ENCODE measurements at regions not wholly inside any gene's neighbourhood (a gene's known extent, or its start where the extent isn't known, plus 50 kb on each side); places are given as distances from the start of the nearest gene placed in this dataset.
"Not testable (repeated sequence)": the region's sequence is repeated elsewhere in the genome, so short reads cannot be mapped to it uniquely, and the experiment has no call there.

DNA sequence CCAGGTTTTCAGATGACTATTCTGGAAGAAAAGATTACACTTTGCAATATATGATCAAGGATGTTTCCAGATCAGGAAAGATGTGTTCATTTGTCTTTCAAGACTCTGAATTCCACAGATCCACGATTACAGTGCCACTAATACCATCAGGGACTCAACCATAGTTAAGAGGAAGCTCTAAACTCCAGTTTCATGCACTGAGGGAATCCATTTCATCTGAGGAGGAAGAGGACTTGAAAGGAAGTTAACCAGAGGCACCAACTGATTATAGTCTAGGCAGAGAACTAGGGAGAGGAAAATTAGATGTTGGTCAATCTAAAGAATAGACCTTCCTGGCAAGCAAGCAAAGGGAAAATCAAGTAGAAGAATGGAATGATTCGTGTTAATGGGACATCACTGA lies 218.3 kb upstream of the PRDM1 start:
- Histone ChIP-seq H4K91ac (ENCODE audit: low read length) (no peak overlapping the region), H3K9ac (ENCODE audit: low read length) (no peak overlapping the region), H3K4me1 (ENCODE audit: control insufficient read depth, insufficient read depth, low read depth, low read length) (no peaks in the 10 kb centered on the region)

DNA sequence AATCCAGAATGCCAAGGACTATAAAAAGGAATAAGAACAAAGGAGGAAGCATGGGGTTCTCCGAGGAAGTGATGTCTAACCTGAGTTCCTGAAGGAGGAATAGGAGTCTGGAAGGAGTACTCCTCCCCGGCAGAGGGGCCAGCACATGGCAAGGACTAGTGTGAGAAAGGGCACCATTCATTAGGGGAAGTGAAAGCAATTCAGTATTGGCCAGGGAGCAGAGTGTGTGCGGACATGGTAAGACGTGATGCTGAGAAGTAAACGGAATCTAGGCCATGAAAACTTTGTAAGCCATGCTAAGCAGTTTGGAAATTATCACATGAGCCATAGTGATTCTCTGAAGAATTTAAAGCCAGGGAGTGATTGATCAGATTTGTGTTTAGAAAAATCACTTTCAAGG lies 218.9 kb upstream of the PRDM1 start:
- Histone ChIP-seq H2BK5ac (ENCODE audit: low read depth, low read length, poor library complexity, severe bottlenecking) (no peak overlapping the region), H3K27me3 (ENCODE audit: control insufficient read depth in 1 of 2, insufficient read depth in 1 of 2, low read length in 2 of 2) (peaks cover 0 to 13% of the 10 kb centered on the region in 2 experiments), H2BK15ac (ENCODE audit: low read depth, poor library complexity, severe bottlenecking) (no peak overlapping the region), H3K23ac (ENCODE audit: low read length in 2 of 2) (no peak overlapping the region), H3K18ac (ENCODE audit: low read depth in 1 of 2, low read length in 2 of 2) (no peak overlapping the region), H3K4me2 (ENCODE audit: low read length, poor library complexity, severe bottlenecking) (no peak overlapping the region), H2AFZ (ENCODE audit: low read depth, low read length) (no peak overlapping the region), H4K8ac (ENCODE audit: low read length) (no peak overlapping the region), H3K4ac (ENCODE audit: low read depth in 1 of 2, low read length in 2 of 2) (no peak overlapping the region), H3K36me3 (ENCODE audit: control insufficient read depth in 1 of 2, insufficient read depth in 2 of 2, low read depth in 1 of 2, low read length in 2 of 2) (no peaks in the 10 kb centered on the region), H3K9ac (ENCODE audit: low read length) (no peak overlapping the region), H3K4me1 (ENCODE audit: control insufficient read depth, insufficient read depth, low read depth, low read length) (no peaks in the 10 kb centered on the region), H4K91ac (ENCODE audit: low read length) (no peak overlapping the region), H2AK5ac (ENCODE audit: low read length, severe bottlenecking) (no peak overlapping the region), H3K79me1 (replicated peaks; ENCODE audit: low read length, poor library complexity, severe bottlenecking) (no peaks in the 10 kb centered on the region), H2BK120ac (ENCODE audit: low read depth, low read length) (no peak overlapping the region), H3K27ac (ENCODE audit: low read length, poor library complexity, severe bottlenecking) (no peak overlapping the region), H3K14ac (ENCODE audit: low read length in 2 of 2) (no peak overlapping the region), H2BK12ac (ENCODE audit: low read length in 2 of 2) (no peak overlapping the region), H3K4me3 (ENCODE audit: insufficient read depth in 1 of 2, low read depth in 1 of 2, low read length in 2 of 2) (no peak overlapping the region), H3K9me3 (ENCODE audit: control insufficient read depth, low read length) (peaks cover 5% of the 10 kb centered on the region)
- WGBS = 95% methylated on average over 5 of the region's 5 CpGs
- no peak for DNase-seq

More for the DNA sequence above, 218.3 kb upstream of the PRDM1 start:
- Histone ChIP-seq H4K8ac (ENCODE audit: low read length) (no peak overlapping the region), H3K14ac (ENCODE audit: low read length in 2 of 2) (no peak overlapping the region), H3K18ac (ENCODE audit: low read depth in 1 of 2, low read length in 2 of 2) (no peak overlapping the region), H3K79me1 (replicated peaks; ENCODE audit: low read length, poor library complexity, severe bottlenecking) (no peaks in the 10 kb centered on the region), H2BK12ac (ENCODE audit: low read length in 2 of 2) (no peak overlapping the region), H3K4ac (ENCODE audit: low read depth in 1 of 2, low read length in 2 of 2) (no peak overlapping the region), H2AFZ (ENCODE audit: low read depth, low read length) (no peak overlapping the region), H2AK5ac (ENCODE audit: low read length, severe bottlenecking) (no peak overlapping the region), H3K9me3 (ENCODE audit: control insufficient read depth, low read length) (peaks cover 5% of the 10 kb centered on the region), H3K27me3 (ENCODE audit: control insufficient read depth in 1 of 2, insufficient read depth in 1 of 2, low read length in 2 of 2) (peaks cover 0 to 13% of the 10 kb centered on the region in 2 experiments), H3K36me3 (ENCODE audit: control insufficient read depth in 1 of 2, insufficient read depth in 2 of 2, low read depth in 1 of 2, low read length in 2 of 2) (no peaks in the 10 kb centered on the region), H2BK15ac (ENCODE audit: low read depth, poor library complexity, severe bottlenecking) (no peak overlapping the region), H2BK120ac (ENCODE audit: low read depth, low read length) (no peak overlapping the region), H3K4me2 (ENCODE audit: low read length, poor library complexity, severe bottlenecking) (no peak overlapping the region), H3K23ac (ENCODE audit: low read length in 2 of 2) (no peak overlapping the region), H2BK5ac (ENCODE audit: low read depth, low read length, poor library complexity, severe bottlenecking) (no peak overlapping the region), H3K27ac (ENCODE audit: low read length, poor library complexity, severe bottlenecking) (no peak overlapping the region), H3K4me3 (ENCODE audit: insufficient read depth in 1 of 2, low read depth in 1 of 2, low read length in 2 of 2) (no peak overlapping the region)
- 74% methylated on average over 2 of the region's 2 CpGs for WGBS
- no peak for DNase-seq

DNA sequence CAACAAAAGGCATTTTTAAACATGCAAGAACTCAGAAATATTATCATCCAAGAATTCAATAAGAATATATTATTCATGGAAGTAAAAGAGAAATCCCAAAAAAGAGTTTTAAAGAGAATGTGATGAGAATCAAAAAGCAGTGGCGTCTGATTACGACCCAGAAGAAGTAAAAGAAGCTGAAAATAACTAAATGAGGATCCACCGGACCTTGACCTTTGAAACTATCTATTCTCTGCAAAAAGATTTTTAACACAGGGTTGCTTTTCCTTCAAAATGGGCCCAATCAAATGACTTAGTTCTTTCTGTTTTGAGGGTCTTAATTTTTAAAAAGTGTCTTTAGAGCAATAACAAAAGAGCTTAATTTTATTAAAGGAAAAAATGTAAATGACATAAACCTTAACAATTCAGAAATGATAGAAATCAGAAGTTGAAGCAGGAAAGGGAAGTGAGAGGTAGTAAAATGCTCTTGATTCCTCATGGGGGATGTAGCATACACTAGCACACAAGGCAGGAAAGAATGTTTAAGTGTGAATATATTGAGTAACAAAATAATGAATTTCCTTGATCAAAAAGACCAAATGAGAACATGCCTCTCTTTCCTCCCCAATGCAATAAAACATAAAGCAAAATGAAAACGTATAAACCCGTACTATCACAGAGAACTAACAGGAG lies 223.1 kb upstream of the PRDM1 start:
- Histone ChIP-seq H3K18ac (ENCODE audit: low read depth in 1 of 2, low read length in 2 of 2) (no peak overlapping the region), H4K8ac (ENCODE audit: low read length) (no peak overlapping the region), H3K23ac (ENCODE audit: low read length in 2 of 2) (no peak overlapping the region), H2BK12ac (ENCODE audit: low read length in 2 of 2) (no peak overlapping the region), H4K91ac (ENCODE audit: low read length) (no peak overlapping the region), H3K14ac (ENCODE audit: low read length in 2 of 2) (no peak overlapping the region), H3K9ac (ENCODE audit: low read length) (no peak overlapping the region), H3K27ac (ENCODE audit: low read length, poor library complexity, severe bottlenecking) (no peak overlapping the region), H2AFZ (ENCODE audit: low read depth, low read length) (no peak overlapping the region), H3K9me3 (ENCODE audit: control insufficient read depth, low read length) (peaks cover 5% of the 10 kb centered on the region), H2BK15ac (ENCODE audit: low read depth, poor library complexity, severe bottlenecking) (no peak overlapping the region), H3K4ac (ENCODE audit: low read depth in 1 of 2, low read length in 2 of 2) (no peak overlapping the region), H3K36me3 (ENCODE audit: control insufficient read depth in 1 of 2, insufficient read depth in 2 of 2, low read depth in 1 of 2, low read length in 2 of 2) (no peaks in the 10 kb centered on the region), H3K27me3 (ENCODE audit: control insufficient read depth in 1 of 2, insufficient read depth in 1 of 2, low read length in 2 of 2) (peaks cover 0 to 10% of the 10 kb centered on the region in 2 experiments), H2AK5ac (ENCODE audit: low read length, severe bottlenecking) (no peak overlapping the region), H3K79me1 (replicated peaks; ENCODE audit: low read length, poor library complexity, severe bottlenecking) (no peaks in the 10 kb centered on the region), H3K4me3 (ENCODE audit: insufficient read depth in 1 of 2, low read depth in 1 of 2, low read length in 2 of 2) (no peak overlapping the region), H2BK120ac (ENCODE audit: low read depth, low read length) (no peak overlapping the region), H3K4me1 (ENCODE audit: control insufficient read depth, insufficient read depth, low read depth, low read length) (no peaks in the 10 kb centered on the region), H2BK5ac (ENCODE audit: low read depth, low read length, poor library complexity, severe bottlenecking) (no peak overlapping the region), H3K4me2 (ENCODE audit: low read length, poor library complexity, severe bottlenecking) (no peak overlapping the region)
- no peak for DNase-seq
- WGBS = 90% methylated on average over 5 of the region's 5 CpGs

DNA sequence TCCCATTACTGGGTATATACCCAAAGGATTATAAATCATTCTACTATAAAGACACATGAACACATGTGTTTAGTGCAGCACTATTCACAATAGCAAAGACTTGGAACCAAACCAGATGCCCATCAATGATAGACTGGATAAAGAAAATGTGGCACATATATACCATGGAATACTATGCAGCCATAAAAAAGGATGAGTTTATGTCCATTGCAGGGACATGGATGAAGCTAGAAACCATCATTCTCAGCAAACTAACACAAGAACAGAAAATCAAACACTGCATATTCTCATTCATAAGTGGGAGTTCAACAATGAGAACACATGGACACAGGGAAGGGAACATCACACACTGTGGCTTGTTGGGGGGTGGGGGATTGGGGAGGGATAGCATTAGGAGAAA lies 225.2 kb upstream of the PRDM1 start:
- not testable (repeated sequence) for H2BK15ac ChIP-seq (ENCODE audit: low read depth, poor library complexity, severe bottlenecking); H4K8ac ChIP-seq (ENCODE audit: low read length); H2BK12ac ChIP-seq (ENCODE audit: low read length in 2 of 2); H2BK120ac ChIP-seq (ENCODE audit: low read depth, low read length); H3K23ac ChIP-seq (ENCODE audit: low read length in 2 of 2); H2BK5ac ChIP-seq (ENCODE audit: low read depth, low read length, poor library complexity, severe bottlenecking); H3K4me1 ChIP-seq (ENCODE audit: control insufficient read depth, insufficient read depth, low read depth, low read length); H3K14ac ChIP-seq (ENCODE audit: low read length in 2 of 2); H3K4me2 ChIP-seq (ENCODE audit: low read length, poor library complexity, severe bottlenecking); H3K18ac ChIP-seq (ENCODE audit: low read depth in 1 of 2, low read length in 2 of 2); H2AK5ac ChIP-seq (ENCODE audit: low read length, severe bottlenecking); H3K36me3 ChIP-seq (ENCODE audit: control insufficient read depth in 1 of 2, insufficient read depth in 2 of 2, low read depth in 1 of 2, low read length in 2 of 2); H2AFZ ChIP-seq (ENCODE audit: low read depth, low read length); H4K91ac ChIP-seq (ENCODE audit: low read length); H3K4me3 ChIP-seq (ENCODE audit: insufficient read depth in 1 of 2, low read depth in 1 of 2, low read length in 2 of 2); DNase-seq; H3K4ac ChIP-seq (ENCODE audit: low read depth in 1 of 2, low read length in 2 of 2); H3K27me3 ChIP-seq (ENCODE audit: control insufficient read depth in 1 of 2, insufficient read depth in 1 of 2, low read length in 2 of 2); H3K9me3 ChIP-seq (ENCODE audit: control insufficient read depth, low read length); H3K9ac ChIP-seq (ENCODE audit: low read length); H3K79me1 ChIP-seq (replicated peaks; ENCODE audit: low read length, poor library complexity, severe bottlenecking); H3K27ac ChIP-seq (ENCODE audit: low read length, poor library complexity, severe bottlenecking)

All from mesenchymal stem cell (in vitro differentiated cells and primary cell).